HPDE6-E6E7 (cell line): ENCODE measurements at regions not wholly inside any gene's neighbourhood (a gene's known extent, or its start where the extent isn't known, plus 50 kb on each side); places are given as distances from the start of the nearest gene placed in this dataset.
A peak's percentile ranks its signal among the peaks of the same experiment; 100 is the strongest.
"Not testable (repeated sequence)": the region's sequence is repeated elsewhere in the genome, so short reads cannot be mapped to it uniquely, and the experiment has no call there.

Experiments used
- DNase-seq: peaks from one replicate; pipeline ENCODE4 v3.0.0; 2011; ENCODE audit warnings: missing footprints; ENCODE audit errors: extremely low spot score

GRCh38 chr9:84502066-84502465 is 161.5 kb upstream of the SLC28A3 start:
- no peak for DNase-seq

DNA sequence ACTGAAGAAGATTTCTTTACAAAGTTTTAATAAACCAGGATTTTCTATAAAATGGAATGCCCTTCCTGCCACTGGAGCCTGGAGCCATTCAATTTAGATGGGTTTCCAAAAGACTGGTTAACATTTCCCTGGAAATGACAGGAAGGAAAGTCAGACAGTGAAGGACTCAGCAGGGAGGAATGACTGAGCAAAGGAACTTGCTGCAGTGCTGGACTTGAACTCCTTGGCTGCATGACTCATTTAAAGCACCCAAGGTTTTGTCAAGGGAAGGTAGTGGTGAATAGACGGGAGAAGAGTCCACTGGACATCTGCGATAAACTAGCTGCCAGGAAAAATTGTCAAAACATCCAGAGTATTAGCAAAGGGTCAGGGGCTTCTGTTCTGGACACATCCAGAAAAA is 163.8 kb upstream of the SLC28A3 start:
- no peak for DNase-seq

- DNase-seq = no peak
These were observed 157.9 kb upstream of the NTRK2 start for GRCh38 chr9:84511651-84512050.

DNA sequence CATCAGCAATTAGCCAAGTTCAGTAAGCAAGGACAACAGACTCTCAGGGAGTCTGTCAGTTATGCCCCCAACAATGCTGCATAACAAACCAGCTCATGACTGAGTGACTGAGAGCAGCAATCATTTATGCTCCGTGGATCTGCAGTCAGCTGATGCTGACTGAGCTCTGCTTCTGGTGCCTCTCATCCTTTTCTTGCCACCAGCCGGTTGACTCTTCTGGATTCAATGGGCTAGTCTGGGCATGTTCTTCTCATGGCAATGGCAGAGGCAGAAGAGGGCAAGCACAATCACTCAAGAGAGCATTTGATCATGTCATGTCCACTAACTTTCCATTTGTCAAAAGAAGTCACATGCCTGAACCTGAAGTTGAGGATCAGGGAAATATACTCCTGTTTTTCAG is 157.0 kb upstream of the NTRK2 start:
- no peak for DNase-seq

- DNase-seq = no peak
These were observed 156.1 kb upstream of the NTRK2 start for GRCh38 chr9:84513473-84513872.

DNA sequence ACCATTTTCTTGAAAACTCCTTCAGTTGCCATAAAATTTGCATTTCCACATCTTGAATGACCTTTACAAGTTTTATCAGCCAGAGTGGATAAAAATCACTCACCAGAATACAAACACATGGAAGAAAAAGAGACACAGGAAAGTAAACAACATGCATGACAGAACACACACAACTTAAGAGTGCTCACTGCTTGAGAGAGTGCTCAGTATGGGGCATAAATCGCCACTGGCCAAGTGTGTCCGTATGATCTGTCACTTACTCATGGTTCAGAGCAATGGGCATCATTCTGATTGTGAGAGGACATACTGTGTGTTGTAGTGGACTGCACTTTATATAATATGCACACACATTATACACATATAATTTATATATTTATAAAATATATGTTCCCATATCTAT is 155.6 kb upstream of the NTRK2 start:
- DNase-seq = no peak

GRCh38 chr9:84514421-84514820 is 155.1 kb upstream of the NTRK2 start:
- DNase-seq = no peak

- no peak for DNase-seq
These were observed 152.5 kb upstream of the NTRK2 start for GRCh38 chr9:84517026-84517425.

DNA sequence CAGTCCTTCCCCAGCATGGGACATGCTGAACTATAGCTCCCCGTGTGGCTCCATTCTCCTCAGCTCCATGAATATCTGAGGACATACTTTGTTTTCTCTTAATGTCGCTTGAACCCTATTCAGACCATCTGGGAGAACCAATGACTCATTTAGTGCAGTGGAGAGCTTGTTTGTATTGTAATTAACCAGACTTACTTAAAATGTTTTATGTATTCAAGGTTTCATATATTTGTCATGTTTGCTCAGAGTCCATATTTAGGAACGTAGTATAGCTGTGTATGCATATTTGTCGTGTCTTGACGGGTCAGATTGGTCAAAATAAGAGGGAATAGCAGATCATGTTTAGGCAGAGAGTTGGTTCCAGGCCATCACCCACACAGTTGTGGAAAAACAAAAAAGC is 150.1 kb upstream of the NTRK2 start:
- no peak for DNase-seq

DNA sequence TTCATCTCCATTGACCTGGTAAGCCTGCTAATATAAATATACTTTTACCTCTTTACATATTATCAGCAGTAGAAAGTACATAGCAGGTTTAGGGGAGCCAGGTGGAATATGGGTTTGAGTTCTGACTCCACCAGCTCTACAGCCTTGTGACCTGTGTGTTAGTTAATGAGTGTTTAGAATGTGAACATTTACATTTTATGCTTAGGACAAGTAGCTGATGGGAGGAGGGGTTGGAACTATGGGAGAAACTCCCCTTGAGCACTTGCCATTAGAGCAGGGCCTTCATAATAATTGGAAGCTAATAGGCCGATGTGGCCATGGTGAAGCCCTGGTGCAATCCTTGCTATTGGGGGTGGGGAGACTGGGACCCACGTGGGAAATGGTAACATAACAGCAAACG is 148.3 kb upstream of the NTRK2 start:
- no peak for DNase-seq

- not testable (repeated sequence) for DNase-seq
These were observed 143.3 kb upstream of the NTRK2 start for GRCh38 chr9:84526211-84526610.

DNA sequence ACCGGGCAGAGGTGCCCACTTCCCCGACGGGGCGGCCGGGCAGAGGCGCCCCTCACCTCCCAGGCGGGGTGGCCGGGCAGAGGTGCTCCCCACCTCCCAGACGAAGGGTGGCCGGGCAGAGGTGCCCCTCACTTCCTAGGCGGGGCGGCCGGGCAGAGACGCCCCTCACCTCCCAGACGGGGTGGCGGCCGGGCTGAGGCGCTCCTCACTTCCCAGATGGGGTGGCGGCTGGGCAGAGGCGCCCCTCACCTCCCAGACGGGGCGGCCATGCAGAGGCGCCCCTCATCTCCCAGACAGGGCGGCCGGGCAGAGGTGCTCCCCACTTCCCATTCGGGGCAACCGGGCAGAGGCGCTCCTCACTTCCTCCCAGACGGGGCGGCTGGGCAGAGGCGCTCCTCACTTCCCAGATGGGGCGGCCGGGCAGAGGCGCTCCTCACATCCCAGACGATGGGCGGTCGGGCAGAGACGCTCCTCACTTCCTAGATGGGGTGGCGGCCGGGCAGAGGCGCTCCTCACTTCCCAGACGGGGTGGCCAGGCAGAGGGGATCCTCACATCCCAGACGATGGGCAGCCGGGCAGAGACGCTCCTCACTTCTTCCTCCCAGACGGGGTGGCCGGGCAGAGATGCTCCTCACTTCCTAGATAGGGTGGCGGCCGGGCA is 142.3 kb upstream of the NTRK2 start:
- DNase-seq = not testable (repeated sequence)

DNA sequence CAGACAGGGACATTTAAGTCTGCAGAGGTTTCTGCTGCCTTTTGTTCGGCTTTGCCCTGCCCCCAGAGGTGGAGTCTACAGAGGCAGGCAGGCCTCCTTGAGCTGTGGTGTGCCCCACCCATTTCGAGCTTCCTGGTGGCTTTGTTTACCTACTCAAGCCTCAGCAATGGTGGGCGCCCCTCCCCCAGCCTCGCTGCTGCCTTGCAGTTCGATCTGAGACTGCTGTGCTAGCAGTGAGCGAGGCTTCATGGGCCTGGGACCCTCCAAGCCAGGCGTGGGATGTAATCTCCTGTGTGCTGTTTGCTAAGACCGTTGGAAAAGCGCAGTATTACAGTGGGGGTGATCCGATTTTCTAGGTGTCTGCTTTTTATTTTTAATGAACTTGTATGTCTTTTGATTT is 133.6 kb upstream of the NTRK2 start:
- not testable (repeated sequence) for DNase-seq

DNA sequence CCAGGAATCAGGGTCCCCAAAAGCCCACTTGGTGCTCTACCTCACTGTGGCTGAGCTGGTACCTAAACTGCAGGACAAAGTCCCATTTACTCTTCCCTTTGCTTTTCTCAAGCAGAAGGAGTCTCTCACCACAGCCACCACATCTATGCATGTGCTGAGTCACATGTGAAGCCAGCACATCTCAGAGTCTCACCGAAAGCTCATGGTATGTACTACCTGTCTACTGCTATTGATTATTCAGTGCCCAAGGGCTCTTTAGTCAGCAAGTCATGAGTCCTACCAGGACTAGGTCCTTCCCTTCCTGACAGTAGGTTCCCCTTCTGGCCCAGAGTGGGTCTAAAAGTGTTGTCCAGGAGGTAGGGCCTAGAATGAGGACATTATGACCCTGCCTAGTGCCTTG is 130.7 kb upstream of the NTRK2 start:
- DNase-seq = no peak

- no peak for DNase-seq
These were observed 127.0 kb upstream of the NTRK2 start for GRCh38 chr9:84542554-84542953.

GRCh38 chr9:84554069-84554664 is 115.4 kb upstream of the NTRK2 start:
- DNase-seq = no peak

DNA sequence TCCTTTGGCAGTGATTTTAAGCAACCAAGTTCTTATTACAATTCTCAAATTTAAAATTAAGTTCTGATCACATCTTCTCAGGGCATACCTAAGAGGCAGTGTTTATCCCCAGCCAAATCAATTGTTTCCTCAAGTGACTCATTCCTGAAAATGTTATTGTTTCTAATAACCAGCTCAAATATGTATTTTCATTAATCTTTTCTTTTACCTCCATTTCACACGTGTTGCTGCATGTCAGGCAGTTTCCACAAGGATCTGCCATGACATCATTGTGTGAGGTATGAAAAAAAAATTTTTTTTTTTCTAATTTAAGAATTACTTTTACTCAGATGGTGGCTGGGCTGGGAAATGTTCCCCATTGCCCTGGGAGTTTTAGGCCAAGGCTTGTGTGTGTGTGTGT is 113.0 kb upstream of the NTRK2 start:
- DNase-seq = peak; percentile 45

GRCh38 chr9:84557751-84558150 is 111.8 kb upstream of the NTRK2 start:
- no peak for DNase-seq

- no peak for DNase-seq
These were observed 105.8 kb upstream of the NTRK2 start for GRCh38 chr9:84563691-84564090.

GRCh38 chr9:84567805-84568204 is 101.7 kb upstream of the NTRK2 start:
- no peak for DNase-seq

DNA sequence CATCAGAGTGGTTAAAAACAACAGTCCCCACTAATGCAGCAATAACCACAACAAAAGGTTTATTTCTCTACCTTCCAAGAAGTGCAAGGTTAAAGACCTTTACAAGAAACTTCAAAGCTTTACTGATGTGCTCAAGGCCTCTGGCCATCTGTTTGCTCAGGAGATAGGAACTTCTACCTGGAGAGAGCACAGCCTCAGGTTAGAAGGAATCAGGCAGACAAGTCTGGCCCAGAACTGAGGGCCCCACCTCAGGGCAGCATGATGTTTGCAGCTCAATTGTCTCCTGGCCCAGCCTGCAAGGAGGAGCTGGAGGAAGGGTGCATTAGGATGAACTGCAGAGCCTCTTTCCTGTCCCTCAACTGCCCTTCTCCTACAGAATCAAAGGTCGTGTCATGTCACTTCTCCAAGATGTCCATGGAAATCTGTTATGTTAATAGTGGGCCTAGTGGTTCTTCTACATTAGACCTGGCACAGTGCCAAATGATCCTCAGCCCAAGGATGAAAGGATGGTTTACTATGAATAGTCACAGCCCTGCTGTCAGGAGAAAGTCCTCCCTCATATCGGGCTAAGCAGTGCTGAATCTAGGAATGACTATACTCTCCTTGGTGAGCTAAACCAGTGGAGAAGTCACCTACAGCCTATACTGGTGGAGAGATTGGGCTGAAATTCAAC is 98.9 kb upstream of the NTRK2 start:
- no peak for DNase-seq

GRCh38 chr9:84573083-84573482 is 96.4 kb upstream of the NTRK2 start:
- DNase-seq = no peak

DNA sequence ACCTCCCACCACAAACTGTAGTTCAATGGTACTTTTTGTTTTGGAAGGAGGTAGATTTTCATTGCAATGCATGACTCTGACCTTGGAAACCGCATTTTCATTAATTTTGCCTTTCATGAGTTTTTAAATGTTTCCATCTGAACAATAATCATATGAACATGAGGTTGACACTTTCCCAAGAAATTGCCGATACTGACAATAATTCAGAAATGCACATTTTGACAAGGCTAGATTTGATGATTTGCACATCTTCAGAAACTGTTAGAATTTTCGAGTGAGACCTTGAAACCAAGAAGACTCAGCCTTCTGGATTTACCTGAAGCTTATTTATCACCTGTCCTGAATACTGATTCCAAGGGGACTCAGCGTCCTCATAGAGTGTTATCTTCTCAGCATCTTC is 93.8 kb upstream of the NTRK2 start:
- DNase-seq = no peak
